Fibroblast of pulmonary artery (primary cell): ENCODE measurements at regions not wholly inside any gene's neighbourhood (a gene's known extent, or its start where the extent isn't known, plus 50 kb on each side); places are given as distances from the start of the nearest gene placed in this dataset.
A peak's percentile ranks its signal among the peaks of the same experiment; 100 is the strongest.
"Not testable (repeated sequence)": the region's sequence is repeated elsewhere in the genome, so short reads cannot be mapped to it uniquely, and the experiment has no call there.

Experiments
- DNase-seq: peaks from one replicate; pipeline ENCODE4 v3.0.0-alpha.2; 2010; ENCODE audit warnings: low read depth
- H3K4me3 ChIP-seq: replicated peaks from 2 replicates; pipeline ENCODE4 v1.5.1; 2011; ENCODE audit warnings: low read depth, mild to moderate bottlenecking, control low read depth, low read length, moderate library complexity
- CTCF ChIP-seq: IDR thresholded peaks from 2 replicates; pipeline ENCODE4 v1.5.1; 2011; ENCODE audit warnings: mild to moderate bottlenecking, control low read depth, low read length, inconsistent platforms; ENCODE audit errors: missing control alignments

GRCh38 chr4:137890812-137891211 lies 351.3 kb downstream of the SLC7A11 start:
- no peak overlapping the region for H3K4me3 ChIP-seq
- TF ChIP-seq CTCF: no peak
- no peak for DNase-seq

- DNase-seq: no peak
- no peak overlapping the region for H3K4me3 ChIP-seq
- no peak for TF ChIP-seq CTCF
Measured at GRCh38 chr4:137881641-137882040, 349.3 kb upstream of the PCDH18 start.

- not testable (repeated sequence) for DNase-seq, H3K4me3 ChIP-seq
Measured at GRCh38 chr4:137868067-137868466, 335.8 kb upstream of the PCDH18 start.

- DNase-seq: no peak
- TF ChIP-seq CTCF: no peak
- no peak overlapping the region for H3K4me3 ChIP-seq
Measured at GRCh38 chr4:137866671-137867070, 334.4 kb upstream of the PCDH18 start.

- TF ChIP-seq CTCF: peak; percentile 49
- peak; percentile 53 for DNase-seq
- H3K4me3 ChIP-seq: no peak overlapping the region
Measured at GRCh38 chr4:137861682-137862081, 329.4 kb upstream of the PCDH18 start.

GRCh38 chr4:137853424-137853823 lies 321.1 kb upstream of the PCDH18 start:
- no peak for DNase-seq

GRCh38 chr4:137852326-137852725 lies 320.0 kb upstream of the PCDH18 start:
- no peak for DNase-seq
- no peak for TF ChIP-seq CTCF
- H3K4me3 ChIP-seq: no peak overlapping the region

More at GRCh38 chr4:137853424-137853823, 321.1 kb upstream of the PCDH18 start:
- TF ChIP-seq CTCF: no peak
- H3K4me3 ChIP-seq: no peak overlapping the region

- H3K4me3 ChIP-seq: no peak overlapping the region
- no peak for DNase-seq
- no peak for TF ChIP-seq CTCF
Measured at GRCh38 chr4:137851435-137851834, 319.1 kb upstream of the PCDH18 start.

- DNase-seq, H3K4me3 ChIP-seq: not testable (repeated sequence)
Measured at GRCh38 chr4:137827945-137828344, 295.7 kb upstream of the PCDH18 start.
